GM18505 (cell line): ENCODE measurements at regions not wholly inside any gene's neighbourhood (a gene's known extent, or its start where the extent isn't known, plus 50 kb on each side); places are given as distances from the start of the nearest gene placed in this dataset.
"Not testable (repeated sequence)": the region's sequence is repeated elsewhere in the genome, so short reads cannot be mapped to it uniquely, and the experiment has no call there.

Experiments
- ATAC-seq: cut with Tn5 transposase; IDR thresholded peaks from one replicate; pipeline ENCODE4 v1.9.1; 2021; ENCODE audit not compliant: unreplicated experiment
- POLR2A ChIP-seq: IDR thresholded peaks from 4 replicates; pipeline ENCODE4 v1.6.1; 2011; ENCODE audit warnings: borderline replicate concordance; ENCODE audit not compliant: insufficient read depth, insufficient read length; ENCODE audit errors: extremely low read depth

DNA sequence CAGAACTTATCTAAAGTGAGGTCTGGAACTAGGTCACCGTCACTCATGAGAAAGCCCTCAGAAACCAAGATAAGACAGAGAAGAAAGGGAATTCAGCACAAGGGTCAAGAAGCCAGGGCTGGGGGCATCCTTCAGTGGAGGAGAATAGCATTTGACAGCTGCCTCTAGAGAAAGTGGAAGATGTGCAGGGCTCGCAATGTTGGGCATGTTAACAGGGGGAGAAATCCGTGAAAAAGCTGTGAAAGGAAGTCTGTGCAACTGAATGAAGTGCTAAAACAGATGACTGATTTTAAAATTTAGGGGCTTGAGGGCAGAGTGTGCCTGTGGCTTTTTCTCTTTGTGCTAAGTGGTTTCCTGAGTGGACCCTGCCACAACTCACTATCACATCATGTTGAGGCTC is 97.7 kb upstream of the IFNG-AS1 start:
- no peak for TF ChIP-seq POLR2A
- no peak for ATAC-seq

DNA sequence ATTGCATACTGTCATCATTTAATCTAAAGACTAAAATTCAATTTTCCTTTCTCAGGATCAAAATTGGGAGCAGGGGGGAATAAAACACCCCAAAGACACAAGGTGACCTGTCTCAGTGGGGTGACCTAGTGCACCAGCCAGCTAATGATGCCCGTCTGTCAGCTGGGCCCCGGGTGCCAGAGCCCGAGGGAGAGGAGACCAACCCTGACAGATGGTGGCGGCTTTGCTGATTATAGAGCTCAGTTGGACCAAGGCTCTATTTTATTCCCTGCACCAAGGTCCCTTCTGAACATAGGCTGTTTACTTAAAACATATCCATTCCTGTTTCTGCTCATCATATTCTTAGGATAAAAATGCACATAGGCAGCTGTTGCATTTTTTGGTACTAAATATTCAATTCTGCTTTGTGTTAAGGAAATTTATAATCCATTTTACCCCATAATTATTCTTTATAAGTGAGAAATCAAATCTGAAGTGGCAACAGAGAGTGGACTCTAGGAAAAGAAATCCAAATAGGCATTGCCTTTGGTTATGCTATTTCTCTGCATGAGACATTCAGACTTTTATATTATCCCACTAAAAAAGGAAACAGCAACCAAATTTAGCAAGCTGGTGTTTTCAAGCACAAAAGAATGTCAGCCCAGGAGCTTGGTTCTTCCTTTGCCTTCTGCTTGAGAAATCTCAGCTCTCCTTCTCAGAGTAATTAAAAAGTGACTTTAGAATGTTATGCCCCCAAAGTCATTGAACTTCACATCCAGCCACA is 96.8 kb upstream of the IFNG-AS1 start:
- no peak for ATAC-seq
- no peak for TF ChIP-seq POLR2A

- ATAC-seq: no peak
- TF ChIP-seq POLR2A: no peak
These were observed 96.1 kb upstream of the IFNG-AS1 start for GRCh38 chr12:67893022-67893580.

DNA sequence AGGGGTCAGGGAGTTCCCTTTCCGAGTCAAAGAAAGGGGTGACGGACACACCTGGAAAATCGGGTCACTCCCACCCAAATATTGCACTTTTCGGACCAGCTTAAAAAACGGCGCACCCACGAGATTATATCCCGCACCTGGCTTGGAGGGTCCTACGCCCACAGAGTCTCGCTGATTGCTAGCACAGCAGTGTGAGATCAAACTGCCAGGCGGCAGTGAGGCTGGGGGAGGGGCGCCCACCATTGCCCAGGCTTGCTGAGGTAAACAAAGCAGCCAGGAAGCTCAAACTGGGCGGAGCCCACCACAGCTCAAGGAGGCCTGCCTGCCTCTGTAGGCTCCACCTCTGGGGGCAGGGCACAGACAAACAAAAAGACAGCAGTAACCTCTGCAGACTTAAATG is 88.8 kb upstream of the IFNG-AS1 start:
- not testable (repeated sequence) for ATAC-seq

DNA sequence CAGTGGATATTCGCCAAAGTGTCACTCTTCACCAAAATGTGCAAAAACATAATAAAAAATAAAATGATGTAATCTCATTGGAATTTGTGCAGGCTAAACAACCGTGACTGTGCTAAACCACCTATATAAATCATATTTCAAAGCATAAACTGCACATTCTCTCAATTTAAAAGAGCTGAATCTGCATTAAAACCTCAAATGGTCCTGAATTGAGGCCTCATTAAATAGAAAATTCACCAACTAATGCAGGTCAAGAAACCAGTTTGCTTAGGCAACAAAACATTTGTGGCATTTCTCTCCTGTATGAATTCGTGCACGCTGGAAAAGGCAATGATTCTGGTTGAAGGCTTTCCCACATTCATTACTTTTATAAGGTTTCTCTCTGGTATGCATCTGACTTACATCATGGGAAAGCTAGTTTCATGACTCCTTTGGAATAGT is 80.1 kb upstream of the IFNG-AS1 start:
- no peak for TF ChIP-seq POLR2A
- ATAC-seq: no peak

GRCh38 chr12:67909681-67910080 is 79.6 kb upstream of the IFNG-AS1 start:
- ATAC-seq: no peak
- TF ChIP-seq POLR2A: no peak

DNA sequence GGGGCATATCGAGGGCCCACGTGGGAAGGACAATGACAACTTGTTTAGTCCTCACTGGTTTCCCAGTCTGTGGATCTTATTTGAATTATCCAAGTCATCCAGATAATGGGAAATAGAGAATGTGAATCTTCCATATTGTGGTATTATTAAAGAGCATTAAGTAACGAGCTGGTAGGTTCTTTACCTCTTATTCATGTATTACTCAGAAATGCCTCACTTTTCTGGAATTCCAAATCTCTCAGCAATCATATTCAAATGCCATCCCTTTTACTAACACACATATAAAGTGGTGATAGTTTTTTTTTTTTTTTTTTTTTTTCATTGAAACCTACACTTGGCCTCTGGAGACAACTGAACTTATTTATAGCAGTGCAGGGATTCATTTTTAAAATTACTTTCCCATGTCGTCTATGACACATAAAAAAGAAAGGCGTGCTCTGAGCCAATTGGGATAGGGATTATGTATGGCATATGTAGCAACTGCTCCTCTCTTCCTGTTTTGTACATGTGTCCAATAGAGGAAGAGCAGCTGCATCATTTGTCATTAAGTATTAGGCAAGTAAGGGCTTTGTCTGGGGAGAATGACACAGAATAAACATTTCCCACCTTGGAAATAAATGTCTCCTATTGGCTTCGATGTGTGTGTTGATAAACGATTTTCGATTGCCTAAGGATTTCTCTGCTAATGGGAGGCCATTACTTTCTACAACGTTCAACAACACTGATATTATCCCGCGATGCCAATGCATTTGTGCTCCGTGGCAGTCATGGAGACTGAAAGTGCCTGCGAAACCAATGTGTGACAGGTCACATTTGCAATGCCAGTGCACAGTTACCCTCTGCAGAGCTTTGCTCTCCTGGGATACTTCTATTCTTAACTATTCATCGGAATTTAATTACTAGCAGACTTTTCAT is 78.6 kb upstream of the IFNG-AS1 start:
- ATAC-seq: no peak

DNA sequence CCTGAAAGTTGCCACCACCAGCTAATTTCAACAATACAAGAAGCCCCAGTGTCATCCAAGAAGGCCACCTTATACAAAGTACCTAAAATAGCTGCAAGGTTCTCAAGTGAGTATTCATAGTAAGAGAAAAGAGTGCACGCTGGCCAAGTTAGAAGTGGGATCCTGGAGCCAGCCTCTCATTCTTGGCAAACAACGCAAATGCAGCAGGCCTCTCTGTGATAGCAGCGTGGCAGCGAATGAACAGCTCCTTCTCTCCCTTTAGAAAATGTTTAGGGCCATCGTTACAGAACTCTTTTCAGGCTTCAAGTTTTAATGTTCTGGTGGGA is 78.0 kb upstream of the IFNG-AS1 start:
- no peak for TF ChIP-seq POLR2A

More for the DNA sequence above, 78.6 kb upstream of the IFNG-AS1 start:
- no peak for TF ChIP-seq POLR2A

DNA sequence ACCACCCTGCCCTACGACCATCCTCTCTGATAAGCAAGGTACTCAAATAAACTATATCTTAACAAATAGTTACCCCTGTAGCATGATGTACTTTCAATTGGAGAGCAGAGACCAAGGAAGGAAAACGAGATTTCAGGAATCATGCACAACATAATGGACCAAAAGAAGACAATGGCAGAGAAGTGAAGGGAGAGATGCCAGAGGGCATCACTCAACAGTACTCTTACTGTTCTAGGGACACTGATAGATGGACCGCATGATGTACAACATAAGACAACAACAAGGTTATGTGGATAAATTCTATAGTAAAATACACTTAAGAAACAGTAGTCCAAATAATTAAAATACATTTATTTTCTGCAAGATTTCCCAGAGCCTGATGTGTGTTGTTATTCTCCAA is 77.5 kb upstream of the IFNG-AS1 start:
- no peak for TF ChIP-seq POLR2A
- no peak for ATAC-seq

More for the DNA sequence above, 78.0 kb upstream of the IFNG-AS1 start:
- ATAC-seq: no peak

DNA sequence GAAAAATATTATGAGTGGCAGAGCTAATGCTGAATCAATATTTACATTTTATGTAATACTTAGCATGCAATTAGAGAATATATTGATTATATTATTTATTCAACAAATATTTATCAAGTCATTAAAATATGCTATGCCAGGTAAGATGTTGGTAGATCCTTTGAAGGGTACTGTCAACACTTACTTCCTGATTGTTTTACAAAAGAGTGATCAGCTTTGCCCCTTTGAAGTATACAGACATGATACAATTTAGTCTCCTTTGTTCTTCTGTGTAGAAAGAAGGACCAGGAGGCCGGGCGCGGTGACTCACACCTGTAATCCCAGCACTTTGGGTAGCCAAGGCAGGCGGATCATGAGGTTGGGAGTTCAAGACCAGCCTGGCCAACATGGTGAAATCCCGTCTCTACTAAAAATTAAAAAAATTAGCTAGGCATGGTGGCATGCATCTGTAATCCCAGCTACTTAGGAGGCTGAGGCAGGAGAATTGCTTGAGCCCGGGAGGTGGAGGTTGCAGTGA is 73.9 kb upstream of the IFNG-AS1 start:
- ATAC-seq: no peak
- TF ChIP-seq POLR2A: no peak

- no peak for TF ChIP-seq POLR2A
- no peak for ATAC-seq
These were observed 72.8 kb upstream of the IFNG-AS1 start for GRCh38 chr12:67916266-67916970.

GRCh38 chr12:67917811-67918210 is 71.4 kb upstream of the IFNG-AS1 start:
- no peak for TF ChIP-seq POLR2A
- ATAC-seq: no peak

DNA sequence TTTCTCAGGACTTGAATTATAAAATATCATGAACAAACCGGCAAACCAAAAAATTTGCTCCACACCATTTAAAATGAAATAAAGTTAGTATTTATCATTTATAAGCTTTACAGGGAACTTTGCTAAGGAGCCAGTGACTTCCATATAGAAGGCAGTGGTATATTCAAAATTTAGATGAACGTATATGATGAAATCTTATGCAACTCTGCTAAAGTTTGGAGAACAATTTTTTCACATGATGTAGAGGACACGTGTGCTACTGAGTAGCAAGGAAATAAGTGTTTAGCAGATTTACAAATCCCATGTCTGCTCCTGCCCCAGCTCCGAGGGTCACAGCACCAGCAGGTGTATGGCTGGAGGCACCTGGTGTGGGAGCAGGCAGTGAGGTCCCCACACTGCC is 70.8 kb upstream of the IFNG-AS1 start:
- TF ChIP-seq POLR2A: no peak
- ATAC-seq: no peak
